Upper lobe of right lung (tissue), 1 donor: ENCODE measurements at regions not wholly inside any gene's neighbourhood (a gene's known extent, or its start where the extent isn't known, plus 50 kb on each side); places are given as distances from the start of the nearest gene placed in this dataset.

Source experiments
- ATAC-seq: fragments of 200-7000 bp; cut with Tn5 transposase; one replicate; pipeline ENCODE4 v1.9.1; 2020; ENCODE audit warnings: mild to moderate bottlenecking, moderate library complexity
- DNase-seq: peaks from one replicate; pipeline ENCODE4 v3.0.0-alpha.2; 2020
- H3K27ac ChIP-seq: fragments of 200-600 bp; one replicate; pipeline ENCODE4 v1.8.0; 2022
- H3K27me3 ChIP-seq: fragments of 200-600 bp; one replicate; pipeline ENCODE4 v1.8.0; 2022; ENCODE audit warnings: mild to moderate bottlenecking
- H3K36me3 ChIP-seq: fragments of 200-600 bp; one replicate; pipeline ENCODE4 v1.8.0; 2022
- H3K4me1 ChIP-seq: fragments of 200-600 bp; one replicate; pipeline ENCODE4 v1.8.0; 2022
- H3K4me3 ChIP-seq: fragments of 200-600 bp; one replicate; pipeline ENCODE4 v1.8.0; 2022; ENCODE audit warnings: mild to moderate bottlenecking
- H3K9me3 ChIP-seq: fragments of 200-600 bp; one replicate; pipeline ENCODE4 v1.8.0; 2022
- CTCF ChIP-seq: fragments of 200-600 bp; IDR thresholded peaks from one replicate; pipeline ENCODE4 v1.8.0; 2022; ENCODE audit warnings: antibody characterized with exemption
- intact Hi-C: fragments of 100-400 bp; cut with DNase I; formaldehyde crosslinking; loops from one replicate; pipeline ENCODE4 v1.11.0; 2022
- donor health status: DM: no; HTN: yes; CAD: no; lungs with severe emphysema.

DNA sequence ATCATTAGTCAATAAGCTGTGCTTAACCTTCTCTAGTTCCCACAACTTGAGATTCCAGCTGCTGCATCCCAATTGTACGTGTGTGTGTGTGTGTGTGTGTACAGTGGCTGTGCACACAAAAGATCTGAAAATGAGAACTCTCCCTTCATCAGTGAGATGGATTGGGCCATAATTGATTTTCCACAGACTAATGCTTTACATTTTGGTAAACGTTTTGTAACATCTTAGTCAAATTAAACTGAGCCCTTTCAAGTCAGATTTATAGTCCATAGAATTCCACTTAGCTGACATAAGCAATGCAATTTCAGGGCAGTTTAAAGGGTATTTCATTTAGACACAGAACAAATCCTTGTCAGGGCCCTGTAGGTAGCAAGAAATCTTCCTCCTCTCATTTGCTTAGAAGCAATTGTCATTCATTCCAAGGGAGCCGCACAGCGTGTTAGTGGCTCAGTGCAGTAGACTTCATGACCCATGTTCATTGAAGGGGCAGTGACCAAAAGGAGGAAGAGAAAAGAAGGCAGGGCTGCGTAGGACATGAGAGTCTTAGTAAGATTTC, 1123.5 kb upstream of the AUTS2 start:
- Histone ChIP-seq H3K4me1 (no peaks in the 10 kb centered on the region), H3K36me3 (no peaks in the 10 kb centered on the region), H3K27me3 (no peaks in the 10 kb centered on the region), H3K9me3 (no peaks in the 10 kb centered on the region), H3K4me3 (no peak overlapping the region), H3K27ac (no peak overlapping the region)
- DNase-seq (no peak), ATAC-seq (no peak)
- intact Hi-C loops: no loop called here
- no peak for TF ChIP-seq CTCF

DNA sequence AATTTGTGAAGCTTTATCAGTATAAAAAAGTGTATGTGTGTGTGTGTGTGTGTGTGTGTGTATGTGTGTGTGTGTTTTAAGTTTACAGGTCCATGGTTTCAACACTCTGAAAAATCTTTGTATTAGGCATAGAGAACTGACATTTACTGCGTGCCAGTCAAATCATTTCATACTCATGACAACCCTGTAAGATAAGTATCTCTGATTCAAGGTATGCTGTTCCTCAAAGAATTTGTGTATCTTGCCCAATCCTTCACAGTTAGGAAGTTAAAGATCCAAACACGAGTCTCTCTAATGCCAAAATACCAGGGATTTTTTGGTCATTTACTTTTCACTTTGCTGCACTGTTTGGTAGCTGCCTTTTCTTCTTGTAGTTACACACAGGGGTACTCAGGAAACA, 1121.3 kb upstream of the AUTS2 start:
- no peaks in the 10 kb centered on the region for H3K9me3 ChIP-seq
- H3K36me3 ChIP-seq: no peaks in the 10 kb centered on the region
- intact Hi-C loops: no loop called here
- ATAC-seq (no peak), DNase-seq (no peak)
- TF ChIP-seq CTCF: no peak
- H3K4me3 ChIP-seq: no peak overlapping the region
- no peaks in the 10 kb centered on the region for H3K4me1 ChIP-seq
- H3K27ac ChIP-seq: no peak overlapping the region
- H3K27me3 ChIP-seq: no peaks in the 10 kb centered on the region

DNA sequence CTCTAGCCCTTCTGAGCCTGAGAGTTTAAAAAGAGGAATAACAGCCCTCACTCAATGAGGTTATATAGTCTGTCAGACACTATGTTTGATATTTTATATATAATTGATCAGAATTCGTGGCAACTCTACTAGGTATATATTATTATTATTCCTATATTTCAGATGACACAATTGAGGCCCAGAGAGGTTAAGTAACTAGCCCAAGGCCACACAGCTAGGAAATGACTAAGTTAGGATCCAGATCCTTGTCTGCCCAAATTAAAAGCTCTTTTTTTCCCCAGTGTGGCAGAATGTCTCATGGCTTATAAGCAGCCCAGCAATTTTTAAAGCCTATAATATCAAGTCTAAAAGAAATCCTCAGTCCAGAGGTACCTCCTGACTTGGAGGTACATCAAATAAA, 1119.9 kb upstream of the AUTS2 start:
- Histone ChIP-seq H3K4me1 (no peaks in the 10 kb centered on the region), H3K36me3 (no peaks in the 10 kb centered on the region), H3K4me3 (no peak overlapping the region), H3K9me3 (no peaks in the 10 kb centered on the region), H3K27me3 (no peaks in the 10 kb centered on the region), H3K27ac (no peak overlapping the region)
- no peak for ATAC-seq
- intact Hi-C loops: no loop called here
- TF ChIP-seq CTCF: no peak
- no peak for DNase-seq

DNA sequence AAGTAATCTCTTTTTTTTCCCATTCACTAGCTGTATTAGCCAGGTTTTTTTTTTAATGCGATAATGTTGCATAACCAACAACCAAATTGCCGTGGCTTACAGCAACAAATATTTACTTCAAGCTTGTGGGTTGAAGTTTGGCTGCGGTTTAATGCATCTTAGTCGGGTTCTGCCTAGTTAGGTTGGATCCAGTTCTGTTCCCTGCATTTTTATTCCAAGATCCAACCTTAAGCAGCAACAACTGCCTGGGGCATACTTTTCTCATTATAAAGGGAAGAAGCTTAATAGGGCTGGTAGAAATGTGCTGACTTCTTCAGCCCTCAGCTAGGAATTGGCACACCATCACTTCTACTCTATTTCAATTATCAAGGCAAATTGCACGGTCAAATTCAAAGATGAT, 1115.5 kb upstream of the AUTS2 start:
- H3K27me3 ChIP-seq: no peaks in the 10 kb centered on the region
- intact Hi-C loops: no loop called here
- no peak for ATAC-seq

GRCh38 chr7:68484731-68485130, 1113.5 kb upstream of the AUTS2 start:
- intact Hi-C loops: no loop called here
- Histone ChIP-seq H3K4me1 (no peaks in the 10 kb centered on the region), H3K27ac (no peak overlapping the region), H3K4me3 (no peak overlapping the region), H3K27me3 (no peaks in the 10 kb centered on the region), H3K9me3 (no peaks in the 10 kb centered on the region), H3K36me3 (no peaks in the 10 kb centered on the region)
- DNase-seq (no peak), ATAC-seq (no peak)
- TF ChIP-seq CTCF: no peak

More for the DNA sequence above, 1115.5 kb upstream of the AUTS2 start:
- no peak overlapping the region for H3K27ac ChIP-seq
- H3K9me3 ChIP-seq: no peaks in the 10 kb centered on the region
- DNase-seq: no peak
- no peaks in the 10 kb centered on the region for H3K36me3 ChIP-seq
- no peaks in the 10 kb centered on the region for H3K4me1 ChIP-seq
- TF ChIP-seq CTCF: no peak
- H3K4me3 ChIP-seq: no peak overlapping the region

DNA sequence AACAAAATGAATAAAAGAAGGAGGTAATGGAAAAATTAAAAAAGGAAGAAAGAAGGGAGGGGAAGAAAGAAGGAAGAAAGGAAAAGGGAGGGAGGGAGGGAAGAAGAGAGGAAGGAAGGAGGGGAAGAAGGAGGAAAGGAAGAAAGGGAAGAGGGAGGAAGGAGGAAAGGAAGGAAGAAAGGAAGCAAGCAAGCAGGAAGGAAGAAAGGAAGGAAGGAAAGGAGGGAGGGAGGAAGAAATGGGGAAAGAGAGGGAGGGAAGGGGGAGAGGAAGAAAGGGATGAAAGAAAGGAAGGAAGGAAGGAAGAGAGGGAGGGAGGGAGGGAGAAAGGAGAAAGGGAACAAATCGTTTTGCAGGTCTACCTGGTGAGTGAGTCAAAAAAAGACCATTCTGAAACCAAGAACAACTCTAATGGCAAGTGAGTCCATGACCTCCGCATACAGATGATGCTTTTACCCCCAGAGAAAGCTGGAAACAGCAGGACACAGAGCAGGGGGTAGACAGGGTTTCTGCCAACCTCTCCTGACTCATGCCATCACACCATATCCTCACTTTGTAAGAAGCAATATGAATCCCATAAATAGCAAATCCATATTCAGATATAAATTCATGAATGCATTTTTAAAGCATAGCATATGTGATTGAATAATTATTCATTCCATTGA, 1112.9 kb upstream of the AUTS2 start:
- H3K27me3 ChIP-seq: no peaks in the 10 kb centered on the region
- intact Hi-C loops: no loop called here
- no peak for ATAC-seq
- no peaks in the 10 kb centered on the region for H3K9me3 ChIP-seq
- TF ChIP-seq CTCF: no peak
- no peak for DNase-seq
- no peak overlapping the region for H3K4me3 ChIP-seq
- H3K36me3 ChIP-seq: no peaks in the 10 kb centered on the region
- no peak overlapping the region for H3K27ac ChIP-seq
- H3K4me1 ChIP-seq: no peaks in the 10 kb centered on the region
